ENCODE measurements at regions not wholly inside any gene's neighbourhood (a gene's known extent, or its start where the extent isn't known, plus 50 kb on each side); places are given as distances from the start of the nearest gene placed in this dataset.

GRCh38 chr22:48079505-48080290, 1317.2 kb downstream of the TBC1D22A start:
- TF ChIP-seq POLR2A (IDR thresholded peaks at IDR 0.05), result no peak
- TF ChIP-seq CTCF (IDR thresholded peaks at IDR 0.05), result no peak

Data from heart left ventricle (tissue), 13 donors.